Type B pancreatic cell (in vitro differentiated cells): ENCODE measurements at regions not wholly inside any gene's neighbourhood (a gene's known extent, or its start where the extent isn't known, plus 50 kb on each side); places are given as distances from the start of the nearest gene placed in this dataset.

Experiments used
- DNase-seq: peaks from one replicate; pipeline ENCODE4 v3.0.0; 2021; ENCODE audit warnings: mixed read lengths; ENCODE audit not compliant: unreplicated experiment; ENCODE audit errors: extremely low spot score
- H3K27ac Mint-ChIP-seq: 2 replicates; pipeline ENCODE4 v1.8.0; 2021; ENCODE audit warnings: mild to moderate bottlenecking, mixed read lengths
- H3K27me3 Mint-ChIP-seq: 2 replicates; pipeline ENCODE4 v1.8.0; 2021; ENCODE audit warnings: mixed read lengths
- H3K36me3 Mint-ChIP-seq: 2 replicates; pipeline ENCODE4 v1.8.0; 2021; ENCODE audit warnings: mixed read lengths
- H3K4me1 Mint-ChIP-seq: one replicate; pipeline ENCODE4 v1.8.0; 2021; ENCODE audit warnings: mixed read lengths; ENCODE audit not compliant: unreplicated experiment
- H3K4me3 Mint-ChIP-seq: 2 replicates; pipeline ENCODE4 v1.8.0; 2021; ENCODE audit warnings: mild to moderate bottlenecking, mixed read lengths
- H3K9me3 Mint-ChIP-seq: 2 replicates; pipeline ENCODE4 v1.8.0; 2021; ENCODE audit warnings: mixed read lengths
- CTCF ChIP-seq: fragments of 200-600 bp; sonication (generic); conservative IDR thresholded peaks from 2 replicates; pipeline ENCODE4 v1.5.0; 2021; ENCODE audit warnings: antibody characterized with exemption, mild to moderate bottlenecking

DNA sequence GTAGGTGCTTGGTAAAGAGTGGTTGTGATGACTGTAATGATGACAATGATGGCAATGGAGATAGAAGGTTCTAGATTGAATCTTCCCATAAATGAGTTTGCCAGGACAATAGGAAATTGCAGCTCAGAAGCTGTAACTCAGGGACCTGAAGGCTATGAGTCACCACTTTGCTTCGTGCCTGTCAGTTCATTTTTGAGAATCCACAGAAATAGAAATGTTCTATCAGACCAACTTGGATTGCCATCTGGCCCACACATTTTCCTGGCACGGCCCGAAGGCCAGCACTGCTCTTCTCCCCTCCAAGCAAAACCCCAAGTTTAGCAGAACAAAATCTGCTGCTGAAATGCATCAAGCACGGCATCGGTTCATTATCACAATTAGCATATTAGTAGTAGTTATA, 1127.0 kb downstream of the BCL11B start:
- Mint-ChIP-seq H3K27ac (no peak overlapping the region), H3K36me3 (no peaks in the 10 kb centered on the region), H3K9me3 (no peaks in the 10 kb centered on the region), H3K4me1 (no peaks in the 10 kb centered on the region), H3K27me3 (peaks cover 9% of the 10 kb centered on the region), H3K4me3 (no peak overlapping the region)
- no peak for TF ChIP-seq CTCF
- no peak for DNase-seq

GRCh38 chr14:98146416-98146815, 1125.6 kb downstream of the BCL11B start:
- Mint-ChIP-seq H3K36me3 (no peaks in the 10 kb centered on the region), H3K4me3 (no peak overlapping the region), H3K4me1 (no peaks in the 10 kb centered on the region), H3K27me3 (no peaks in the 10 kb centered on the region), H3K9me3 (peaks cover 4% of the 10 kb centered on the region), H3K27ac (no peak overlapping the region)
- no peak for DNase-seq
- no peak for TF ChIP-seq CTCF

DNA sequence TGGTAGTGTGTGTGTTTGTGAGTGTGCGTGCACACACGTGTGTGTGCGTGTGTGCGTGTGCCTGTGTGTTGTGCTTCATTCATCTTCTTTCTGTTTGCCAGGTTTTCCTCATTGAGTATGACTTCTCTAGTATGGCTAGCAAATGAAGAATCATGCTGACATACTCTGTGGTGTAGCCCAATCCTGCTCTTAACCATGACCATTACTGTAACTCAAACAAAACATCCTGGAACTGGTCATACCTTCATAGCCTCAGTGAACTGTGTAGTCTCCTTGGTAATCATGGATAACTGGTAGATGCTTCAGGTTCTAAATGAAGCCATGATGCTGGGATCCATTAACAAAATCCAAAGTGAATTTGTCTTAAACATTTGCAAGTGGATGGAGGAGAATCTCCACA, 1117.7 kb downstream of the BCL11B start:
- H3K4me3 Mint-ChIP-seq: no peak overlapping the region
- H3K9me3 Mint-ChIP-seq: peaks cover 4% of the 10 kb centered on the region
- TF ChIP-seq CTCF: no peak
- peaks cover 5% of the 10 kb centered on the region for H3K4me1 Mint-ChIP-seq
- H3K36me3 Mint-ChIP-seq: no peaks in the 10 kb centered on the region
- no peak for DNase-seq
- no peak overlapping the region for H3K27ac Mint-ChIP-seq
- peaks cover 7% of the 10 kb centered on the region for H3K27me3 Mint-ChIP-seq

GRCh38 chr14:98156411-98156810, 1115.6 kb downstream of the BCL11B start:
- Mint-ChIP-seq H3K9me3 (no peaks in the 10 kb centered on the region), H3K27ac (no peak overlapping the region), H3K27me3 (peaks cover 10% of the 10 kb centered on the region), H3K4me1 (peaks cover 5% of the 10 kb centered on the region), H3K36me3 (no peaks in the 10 kb centered on the region), H3K4me3 (no peak overlapping the region)
- TF ChIP-seq CTCF: no peak
- DNase-seq: no peak

GRCh38 chr14:98160901-98161300, 1111.1 kb downstream of the BCL11B start:
- no peak overlapping the region for H3K27ac Mint-ChIP-seq
- H3K4me1 Mint-ChIP-seq: peaks cover 2% of the 10 kb centered on the region
- H3K9me3 Mint-ChIP-seq: no peaks in the 10 kb centered on the region
- H3K36me3 Mint-ChIP-seq: no peaks in the 10 kb centered on the region
- no peak for DNase-seq
- H3K27me3 Mint-ChIP-seq: peaks cover 11% of the 10 kb centered on the region
- no peak overlapping the region for H3K4me3 Mint-ChIP-seq
- TF ChIP-seq CTCF: no peak

DNA sequence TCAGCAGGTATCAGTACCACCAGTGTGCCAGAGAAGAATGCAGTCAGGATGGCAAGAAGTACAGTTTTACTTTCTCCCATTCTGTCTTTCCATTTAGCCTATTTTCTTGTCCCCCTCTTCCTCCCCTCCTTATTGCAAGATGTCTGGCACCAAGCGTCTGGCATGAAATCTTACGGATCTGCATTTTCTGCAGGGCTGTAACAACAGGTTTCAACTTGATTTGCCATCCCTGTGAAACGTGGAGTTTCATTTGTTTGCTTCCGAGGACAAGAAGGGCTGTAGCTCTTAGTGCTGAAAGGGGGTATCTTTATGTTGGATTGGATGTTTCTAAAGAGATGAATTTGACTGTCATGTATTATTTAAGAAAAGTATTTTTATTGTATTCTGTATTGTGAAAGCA, 1110.6 kb downstream of the BCL11B start:
- H3K4me3 Mint-ChIP-seq: no peak overlapping the region
- H3K9me3 Mint-ChIP-seq: no peaks in the 10 kb centered on the region
- no peak overlapping the region for H3K27ac Mint-ChIP-seq
- H3K4me1 Mint-ChIP-seq: no peaks in the 10 kb centered on the region
- TF ChIP-seq CTCF: no peak
- H3K27me3 Mint-ChIP-seq: peaks cover 9% of the 10 kb centered on the region
- H3K36me3 Mint-ChIP-seq: no peaks in the 10 kb centered on the region
- DNase-seq: no peak
